Omental fat pad (tissue), 2 donors: ENCODE measurements at regions not wholly inside any gene's neighbourhood (a gene's known extent, or its start where the extent isn't known, plus 50 kb on each side); places are given as distances from the start of the nearest gene placed in this dataset. TPM values are rescaled to one million over a fixed set of nuclear protein-coding genes. Genes with fewer than 3 reads are reported as not detected.
"Not testable (repeated sequence)": the region's sequence is repeated elsewhere in the genome, so short reads cannot be mapped to it uniquely, and the experiment has no call there.

ENCODE experiments used
- ATAC-seq: fragments of 150-250 bp; one replicate; pipeline ENCODE4 v1.9.1; 2016; ENCODE audit warnings: mild to moderate bottlenecking, moderate library complexity; ENCODE audit not compliant: low FRiP score
- DNase-seq: peaks from one replicate; pipeline ENCODE4 v3.0.0-alpha.2; 2019; ENCODE audit warnings: low spot score
- small RNA-seq: library from RNA; depleted of rRNA; stranded (forward); fragments of <200 nt; gene quantifications from one replicate; pipeline ENCODE3, GENCODE V24; 2016

- ATAC-seq, DNase-seq: not testable (repeated sequence)
Measured at GRCh38 chr2:242130682-242131081, 261.2 kb downstream of the RTP5 start.

DNA sequence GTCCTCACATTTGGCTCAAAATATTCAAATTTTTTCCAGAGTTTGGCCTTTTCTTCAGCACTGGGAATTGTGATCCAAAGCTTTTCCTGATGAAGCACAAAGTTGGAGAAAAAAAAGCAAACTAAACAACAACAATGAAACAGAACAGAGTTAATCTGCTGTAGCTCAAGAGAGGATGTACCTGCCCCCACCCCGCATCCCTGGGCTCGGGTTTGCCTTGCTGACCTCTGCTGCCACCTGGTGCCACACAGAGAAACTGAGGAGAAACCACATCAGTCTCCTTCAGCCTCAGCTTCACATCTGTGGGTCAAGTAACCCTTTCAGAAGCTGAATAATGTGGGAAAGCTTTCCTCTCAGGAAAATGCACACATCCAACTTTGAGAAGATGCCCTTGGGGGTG is 290.4 kb downstream of the RTP5 start:
- not testable (repeated sequence) for ATAC-seq, DNase-seq

DNA sequence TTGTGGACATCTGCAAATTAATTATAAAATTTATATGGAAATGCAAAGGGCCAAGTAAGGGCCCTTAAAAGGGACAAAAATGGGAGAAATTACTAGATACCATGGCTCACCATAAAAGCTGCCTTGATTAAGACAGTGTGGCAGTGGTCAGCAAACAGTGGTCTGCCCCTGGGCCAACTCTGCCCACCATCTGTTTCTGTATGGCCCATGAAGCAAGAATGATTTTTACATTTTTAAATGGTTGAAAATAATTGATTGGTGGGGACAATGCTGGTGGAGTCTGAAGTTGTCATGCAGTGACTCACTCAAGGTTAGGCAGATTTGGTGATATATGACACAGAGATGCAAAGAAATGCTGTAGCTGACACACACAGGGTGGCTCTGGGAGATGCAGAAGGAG is 295.6 kb downstream of the RTP5 start:
- not testable (repeated sequence) for DNase-seq, ATAC-seq

GRCh38 chr2:242171290-242171689 is 301.8 kb downstream of the RTP5 start:
- not testable (repeated sequence) for ATAC-seq, DNase-seq

Small RNAs in the stretch of these regions (small RNA-seq; reads per million reads assigned to genes)
- not detected for gene CICP10
- gene SEPT14P2: not detected
